ENCODE measurements at regions not wholly inside any gene's neighbourhood (a gene's known extent, or its start where the extent isn't known, plus 50 kb on each side); places are given as distances from the start of the nearest gene placed in this dataset.

DNA sequence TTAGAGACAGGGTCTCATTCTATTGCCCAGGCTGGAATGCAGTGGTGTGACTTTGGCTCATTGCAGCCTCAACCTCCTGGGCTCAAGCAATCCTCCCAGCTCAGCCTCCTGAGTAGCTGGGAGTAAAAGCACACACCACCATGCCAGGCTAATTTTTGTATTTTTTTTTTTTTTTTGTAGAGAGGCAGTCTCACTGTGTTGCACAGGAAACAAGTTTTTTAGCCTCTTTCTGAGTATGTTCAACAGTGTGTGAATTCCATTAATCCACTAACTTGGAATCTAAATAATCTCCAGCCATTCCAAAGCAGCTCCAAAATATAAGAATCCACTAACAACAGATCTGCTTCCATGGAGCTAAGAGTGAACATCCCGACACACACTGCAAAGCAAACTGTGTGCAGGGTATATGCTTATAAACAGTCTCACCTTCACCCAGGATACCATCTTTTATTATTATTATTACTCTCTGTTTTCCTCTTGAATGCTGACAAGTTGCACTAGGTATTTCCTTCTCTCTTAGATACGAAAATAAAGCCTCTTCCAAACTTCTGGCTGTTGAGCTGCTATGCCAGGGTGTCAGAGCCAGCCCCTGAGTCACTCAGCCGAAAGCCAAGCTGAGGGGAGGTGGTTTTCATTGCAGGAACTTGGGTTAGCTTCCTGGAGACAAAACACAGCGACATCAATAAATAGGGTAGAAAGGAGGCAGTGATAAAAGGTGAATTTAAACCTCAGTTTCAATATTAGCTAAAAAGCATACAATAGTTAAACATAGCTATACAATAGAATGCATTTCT is 264.9 kb downstream of the HIVEP2 start:
- H3K36me3 ChIP-seq = no peaks in the 10 kb centered on the region
- no peaks in the 10 kb centered on the region for H3K27me3 ChIP-seq
- no peak for TF ChIP-seq POLR2A (IDR thresholded peaks at IDR 0.05)
- TF ChIP-seq, protein P1, sequence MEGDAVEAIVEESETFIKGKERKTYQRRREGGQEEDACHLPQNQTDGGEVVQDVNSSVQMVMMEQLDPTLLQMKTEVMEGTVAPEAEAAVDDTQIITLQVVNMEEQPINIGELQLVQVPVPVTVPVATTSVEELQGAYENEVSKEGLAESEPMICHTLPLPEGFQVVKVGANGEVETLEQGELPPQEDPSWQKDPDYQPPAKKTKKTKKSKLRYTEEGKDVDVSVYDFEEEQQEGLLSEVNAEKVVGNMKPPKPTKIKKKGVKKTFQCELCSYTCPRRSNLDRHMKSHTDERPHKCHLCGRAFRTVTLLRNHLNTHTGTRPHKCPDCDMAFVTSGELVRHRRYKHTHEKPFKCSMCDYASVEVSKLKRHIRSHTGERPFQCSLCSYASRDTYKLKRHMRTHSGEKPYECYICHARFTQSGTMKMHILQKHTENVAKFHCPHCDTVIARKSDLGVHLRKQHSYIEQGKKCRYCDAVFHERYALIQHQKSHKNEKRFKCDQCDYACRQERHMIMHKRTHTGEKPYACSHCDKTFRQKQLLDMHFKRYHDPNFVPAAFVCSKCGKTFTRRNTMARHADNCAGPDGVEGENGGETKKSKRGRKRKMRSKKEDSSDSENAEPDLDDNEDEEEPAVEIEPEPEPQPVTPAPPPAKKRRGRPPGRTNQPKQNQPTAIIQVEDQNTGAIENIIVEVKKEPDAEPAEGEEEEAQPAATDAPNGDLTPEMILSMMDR (IDR thresholded peaks at IDR 0.05) = no peak
- WGBS, 2 donors = 48 to 69% methylated on average over 4 of the region's 4 CpGs
- H3K4me3 ChIP-seq (replicated peaks in 1 of 3) = no peak overlapping the region
- H3K27ac ChIP-seq = no peak overlapping the region
- intact Hi-C loops (cut with DNase I) = no loop called here
- no peak for DNase-seq
- H3K9me3 ChIP-seq = no peaks in the 10 kb centered on the region
- no peaks in the 10 kb centered on the region for H3K4me1 ChIP-seq

DNA sequence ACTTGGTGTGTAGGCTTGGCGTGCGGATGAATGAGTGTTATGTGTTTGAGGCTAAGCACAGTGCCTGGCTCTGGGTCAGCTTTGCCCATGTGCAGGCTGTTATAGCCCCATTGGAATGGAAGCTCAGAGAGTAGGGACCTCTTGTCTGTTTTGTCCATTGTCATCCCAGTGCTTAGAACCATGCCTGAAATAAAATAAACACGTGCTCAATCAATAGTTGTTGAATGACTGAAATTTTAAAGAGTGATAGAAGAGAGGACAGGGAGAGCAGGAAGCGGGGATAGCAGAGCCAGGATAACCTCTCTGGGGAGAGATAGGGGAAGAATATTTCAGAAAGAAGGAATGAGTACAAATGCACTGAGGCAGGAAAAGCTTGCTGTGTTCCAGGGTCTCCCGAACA is 263.9 kb downstream of the HIVEP2 start:
- H3K4me1 ChIP-seq = no peaks in the 10 kb centered on the region
- no peak overlapping the region for H3K4me3 ChIP-seq (replicated peaks in 1 of 3)
- intact Hi-C loops (cut with DNase I) = no loop called here
- TF ChIP-seq POLR2A (IDR thresholded peaks at IDR 0.05) = no peak
- TF ChIP-seq, protein P1 (IDR thresholded peaks at IDR 0.05) = no peak
- no peak for DNase-seq
- no peaks in the 10 kb centered on the region for H3K36me3 ChIP-seq
- WGBS, 2 donors = 91 to 93% methylated on average over 5 of the region's 5 CpGs
- no peaks in the 10 kb centered on the region for H3K27me3 ChIP-seq
- no peak overlapping the region for H3K27ac ChIP-seq
- H3K9me3 ChIP-seq = no peaks in the 10 kb centered on the region

DNA sequence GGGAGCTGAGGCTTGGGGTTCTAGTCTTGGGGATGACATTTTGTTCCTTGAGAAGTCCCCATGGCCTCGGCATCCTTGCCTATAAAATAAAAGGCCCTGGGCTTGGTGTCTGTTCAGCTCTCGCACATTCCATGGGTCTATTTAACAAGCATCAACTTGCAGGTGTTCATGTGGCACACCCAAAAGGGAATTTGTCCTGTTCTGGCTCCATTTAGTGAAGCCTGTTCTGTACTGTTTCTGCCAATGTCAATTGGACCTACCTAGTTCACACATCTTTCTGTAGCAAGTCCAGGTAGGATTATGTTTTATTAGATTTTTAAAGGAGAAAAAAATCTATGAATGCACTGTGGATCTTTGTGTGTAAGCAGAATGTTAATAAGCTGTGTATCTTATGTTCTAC is 262.0 kb downstream of the HIVEP2 start:
- DNase-seq = no peak
- no peaks in the 10 kb centered on the region for H3K4me1 ChIP-seq
- H3K4me3 ChIP-seq (replicated peaks in 1 of 3) = no peak overlapping the region
- H3K9me3 ChIP-seq = no peaks in the 10 kb centered on the region
- 86 to 100% methylated on average over 2 of the region's 2 CpGs for WGBS, 2 donors
- no peak overlapping the region for H3K27ac ChIP-seq
- H3K36me3 ChIP-seq = no peaks in the 10 kb centered on the region
- no peaks in the 10 kb centered on the region for H3K27me3 ChIP-seq
- intact Hi-C loops (cut with DNase I) = no loop called here
- TF ChIP-seq POLR2A (IDR thresholded peaks at IDR 0.05) = no peak
- TF ChIP-seq, protein P1 (IDR thresholded peaks at IDR 0.05) = no peak

DNA sequence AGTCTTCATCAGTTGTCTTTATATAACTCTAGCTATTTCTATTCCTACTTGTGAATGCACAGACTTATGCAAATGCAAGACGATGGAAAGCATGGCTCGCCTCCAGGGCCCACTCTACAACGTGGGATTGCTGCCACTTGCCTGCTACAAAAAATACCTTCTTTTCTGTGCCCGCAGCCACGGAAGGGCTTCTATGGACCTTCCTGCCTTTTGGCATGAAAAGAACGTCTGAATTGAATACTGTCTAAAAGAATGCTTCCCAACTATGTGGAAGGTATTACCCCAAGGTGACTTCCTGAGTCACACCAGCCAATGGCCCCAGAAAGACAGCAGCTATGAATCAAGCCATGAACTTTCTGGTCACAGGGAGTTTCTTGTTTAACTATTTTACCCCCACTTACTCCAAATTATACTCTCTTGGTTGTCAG is 261.2 kb downstream of the HIVEP2 start:
- DNase-seq = no peak
- Histone ChIP-seq H3K27ac (no peak overlapping the region), H3K36me3 (no peaks in the 10 kb centered on the region), H3K27me3 (no peaks in the 10 kb centered on the region), H3K4me1 (no peaks in the 10 kb centered on the region), H3K4me3 (replicated peaks in 1 of 3) (no peak overlapping the region), H3K9me3 (no peaks in the 10 kb centered on the region)
- no peak for TF ChIP-seq POLR2A (IDR thresholded peaks at IDR 0.05)
- TF ChIP-seq, protein P1 (IDR thresholded peaks at IDR 0.05) = no peak
- intact Hi-C loops (cut with DNase I) = no loop called here
- WGBS, 2 donors = 60 to 77% methylated on average over 6 of the region's 6 CpGs

DNA sequence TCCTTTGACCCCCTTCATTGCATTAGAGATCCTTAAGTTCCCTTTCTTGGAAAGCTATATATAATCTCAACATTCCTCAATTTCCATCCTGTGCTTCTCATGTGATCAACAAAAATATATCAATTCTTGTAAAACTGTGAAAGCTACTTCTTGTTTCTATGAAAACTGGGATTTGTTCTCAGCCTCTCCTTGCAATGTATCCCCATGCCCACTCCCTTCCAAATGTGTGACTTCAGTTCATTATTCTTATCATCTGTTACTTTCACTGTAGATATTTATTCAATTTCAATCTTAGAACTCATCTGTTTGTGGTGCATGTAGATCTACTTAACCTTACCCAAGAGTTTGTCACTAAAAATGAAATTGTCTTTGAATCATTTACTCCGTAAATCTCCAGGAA is 260.6 kb downstream of the HIVEP2 start:
- TF ChIP-seq, protein P1 (IDR thresholded peaks at IDR 0.05) = no peak
- no peak for TF ChIP-seq POLR2A (IDR thresholded peaks at IDR 0.05)
- no peaks in the 10 kb centered on the region for H3K4me1 ChIP-seq
- no peaks in the 10 kb centered on the region for H3K27me3 ChIP-seq
- no peaks in the 10 kb centered on the region for H3K36me3 ChIP-seq
- intact Hi-C loops (cut with DNase I) = no loop called here
- no peak overlapping the region for H3K27ac ChIP-seq
- no peak for DNase-seq
- WGBS, 2 donors = 49 to 95% methylated on average over 1 of the region's 1 CpG
- no peaks in the 10 kb centered on the region for H3K9me3 ChIP-seq
- no peak overlapping the region for H3K4me3 ChIP-seq (replicated peaks in 1 of 3)

Data from thyroid gland (tissue), 4 donors.